Small intestine (tissue), 7 donors: ENCODE measurements at regions not wholly inside any gene's neighbourhood (a gene's known extent, or its start where the extent isn't known, plus 50 kb on each side); places are given as distances from the start of the nearest gene placed in this dataset.

Source experiments
- DNase-seq, 2 donors: peaks; one replicate each; pipeline versions ENCODE4 v3.0.0 to v3.0.0-alpha.2; 2013
- FAIRE-seq: peaks from 2 replicates; lab custom pipeline; 2012; peaks lifted over from hg19 to GRCh38; lab: Jason Lieb, UNC
- H3K27ac ChIP-seq, 3 donors: one replicate each; pipeline ENCODE4 v1.5.1; 2013; ENCODE audit warnings: low read length in 2 of 3, mild to moderate bottlenecking in 2 of 3, control low read depth in 1 of 3, inconsistent platforms in 1 of 3, low read depth in 1 of 3, moderate library complexity in 1 of 3
- H3K27me3 ChIP-seq, 3 donors: one replicate each; pipeline ENCODE4 v1.6.1; 2013; ENCODE audit warnings: low read length in 3 of 3, inconsistent platforms in 1 of 3; ENCODE audit not compliant: control insufficient read depth in 3 of 3, insufficient read depth in 3 of 3
- H3K36me3 ChIP-seq, 3 donors: one replicate each; pipeline ENCODE4 v1.6.1; 2013; ENCODE audit warnings: low read length in 3 of 3, inconsistent platforms in 1 of 3, low read depth in 1 of 3, mild to moderate bottlenecking in 1 of 3, moderate library complexity in 1 of 3; ENCODE audit not compliant: control insufficient read depth in 3 of 3, insufficient read depth in 2 of 3
- H3K4me1 ChIP-seq, 3 donors: one replicate each; pipeline ENCODE4 v1.6.1; 2013; ENCODE audit warnings: low read length in 2 of 3, inconsistent platforms in 1 of 3, low read depth in 1 of 3, mild to moderate bottlenecking in 1 of 3, moderate library complexity in 1 of 3; ENCODE audit not compliant: control insufficient read depth in 3 of 3, insufficient read depth in 2 of 3
- H3K4me3 ChIP-seq, 3 donors: one replicate each; pipeline ENCODE4 v1.5.1; 2013; ENCODE audit warnings: low read length in 3 of 3, control low read depth in 1 of 3, inconsistent platforms in 1 of 3, low read depth in 1 of 3, mild to moderate bottlenecking in 1 of 3, moderate library complexity in 1 of 3
- H3K9me3 ChIP-seq, 2 donors: one replicate each; pipeline ENCODE4 v1.6.1; 2013; ENCODE audit warnings: low read depth in 1 of 2, low read length in 1 of 2; ENCODE audit not compliant: control insufficient read depth in 2 of 2, insufficient read depth in 1 of 2
- WGBS, 3 donors: extraction: QIAGEN DNeasy Blood & Tissue Kit; methylation state at CpG; one replicate each; pipeline ENCODE4 v1.1.7; 2013; 5-methylcytosine and 5-hydroxymethylcytosine counted together
- donor health status: healthy with polysubstance abuse.
- donor health status: control.
- donor health status: control.
- donor health status: Bipolar disorder and iron deficiency.
- donor health status: healthy.

- WGBS, 3 donors, result 51 to 76% (median 73%) methylated on average over 3 of the region's 3 CpGs
- H3K36me3 ChIP-seq, result no peaks in the 10 kb centered on the region
- no peak overlapping the region for H3K27ac ChIP-seq
- H3K4me1 ChIP-seq, result peaks cover 0 to 7% (median 0%) of the 10 kb centered on the region in 3 donors
- H3K4me3 ChIP-seq, result no peak overlapping the region
- DNase-seq (peak in 1 of 2 donors; percentile 8), FAIRE-seq (no peak)
- peaks cover 0 to 4% of the 10 kb centered on the region in 2 donors for H3K9me3 ChIP-seq
- no peaks in the 10 kb centered on the region for H3K27me3 ChIP-seq
These were observed 1127.7 kb upstream of the LRRTM3 start for GRCh38 chr10:65798133-65798532.

DNA sequence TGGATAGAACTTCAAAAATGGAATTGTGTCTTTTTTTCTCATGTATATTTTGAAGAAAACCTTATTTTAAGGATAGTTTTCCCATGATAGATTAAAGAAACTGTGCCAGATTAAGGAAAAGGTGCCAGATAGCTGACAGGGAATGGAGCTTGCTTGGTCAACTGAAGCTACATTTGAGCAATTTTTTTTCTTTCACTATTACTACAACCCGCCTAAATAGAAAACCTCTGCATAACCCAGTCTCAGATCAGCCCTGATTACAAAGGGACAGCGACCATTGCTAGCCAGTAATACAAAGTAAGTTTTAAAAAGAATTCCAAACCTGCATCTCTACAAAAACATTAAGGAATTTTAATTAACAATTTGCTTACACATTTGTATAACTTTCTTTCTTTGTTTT is 1123.4 kb upstream of the LRRTM3 start:
- H3K27me3 ChIP-seq, result no peaks in the 10 kb centered on the region
- WGBS, 3 donors, result 68 to 88% (median 88%) methylated on average over 2 of the region's 2 CpGs
- H3K36me3 ChIP-seq, result no peaks in the 10 kb centered on the region
- H3K9me3 ChIP-seq, result no peaks in the 10 kb centered on the region
- no peaks in the 10 kb centered on the region for H3K4me1 ChIP-seq
- DNase-seq, result no peak
- no peak overlapping the region for H3K27ac ChIP-seq
- no peak overlapping the region for H3K4me3 ChIP-seq
- FAIRE-seq, result no peak

DNA sequence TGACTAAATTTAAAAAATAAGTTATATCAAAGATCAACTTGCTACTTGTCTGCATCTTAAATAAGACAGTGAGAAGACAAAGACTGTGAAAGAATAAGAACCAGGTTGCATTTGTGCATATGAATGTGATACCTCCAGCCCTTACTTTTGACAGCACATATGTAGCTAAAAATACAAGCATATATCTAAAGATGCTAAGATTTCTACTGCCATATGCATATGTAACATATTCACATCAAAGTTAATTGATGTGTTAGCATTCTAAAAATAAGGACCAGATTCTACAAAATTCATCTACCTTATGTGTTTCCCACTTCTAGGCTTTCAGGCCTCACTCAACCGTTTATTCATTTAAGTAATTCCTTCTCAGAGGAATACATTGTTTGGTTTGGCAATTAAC is 1120.3 kb upstream of the LRRTM3 start:
- WGBS, 3 donors, result 36 to 51% (median 37%) methylated on average over 1 of the region's 1 CpG
- Histone ChIP-seq H3K4me1 (no peaks in the 10 kb centered on the region), H3K4me3 (no peak overlapping the region), H3K36me3 (no peaks in the 10 kb centered on the region), H3K27ac (no peak overlapping the region), H3K9me3 (no peaks in the 10 kb centered on the region), H3K27me3 (no peaks in the 10 kb centered on the region)
- DNase-seq (no peak), FAIRE-seq (no peak)

GRCh38 chr10:65805993-65806392 is 1119.8 kb upstream of the LRRTM3 start:
- Histone ChIP-seq H3K36me3 (no peaks in the 10 kb centered on the region), H3K4me1 (no peaks in the 10 kb centered on the region), H3K27me3 (no peaks in the 10 kb centered on the region), H3K27ac (no peak overlapping the region), H3K9me3 (no peaks in the 10 kb centered on the region), H3K4me3 (no peak overlapping the region)
- FAIRE-seq (no peak), DNase-seq (no peak)
- WGBS, 3 donors, result 38 to 49% (median 46%) methylated on average over 1 of the region's 1 CpG

DNA sequence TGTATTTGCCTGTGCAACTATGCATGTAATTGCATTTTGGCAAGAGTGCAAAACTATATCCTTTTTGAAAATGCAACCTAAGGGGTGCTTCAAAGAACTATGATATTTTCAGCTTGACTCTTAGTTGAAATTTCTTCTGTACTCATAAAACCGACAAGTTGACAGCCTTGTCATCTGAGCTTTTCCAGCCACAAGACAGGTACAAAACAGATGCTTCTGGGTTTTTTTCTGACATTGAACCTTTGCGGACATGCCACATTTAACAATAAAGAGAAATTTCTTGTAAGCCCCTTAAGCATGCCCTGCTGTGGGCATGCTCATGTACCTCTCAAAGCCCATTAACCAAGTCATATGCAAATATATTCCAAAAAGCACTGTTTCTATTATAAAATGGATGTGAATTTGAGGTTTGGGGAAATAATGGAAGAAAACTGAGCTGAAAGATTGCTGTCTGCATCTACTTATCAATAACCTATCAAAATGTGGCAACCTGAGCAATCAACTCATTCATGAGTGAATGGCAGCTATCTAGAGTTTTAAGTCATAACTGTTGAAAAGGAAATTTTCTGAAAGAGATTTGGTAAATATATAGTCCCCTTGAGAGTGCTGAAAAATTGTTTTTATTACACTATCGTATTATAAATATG is 1117.0 kb upstream of the LRRTM3 start:
- 88 to 91% (median 89%) methylated on average over 3 of the region's 3 CpGs for WGBS, 3 donors
- Histone ChIP-seq H3K4me1 (no peaks in the 10 kb centered on the region), H3K36me3 (no peaks in the 10 kb centered on the region), H3K27ac (no peak overlapping the region), H3K9me3 (peaks cover 0 to 4% of the 10 kb centered on the region in 2 donors), H3K4me3 (no peak overlapping the region), H3K27me3 (no peaks in the 10 kb centered on the region)
- FAIRE-seq, result no peak
- no peak for DNase-seq

DNA sequence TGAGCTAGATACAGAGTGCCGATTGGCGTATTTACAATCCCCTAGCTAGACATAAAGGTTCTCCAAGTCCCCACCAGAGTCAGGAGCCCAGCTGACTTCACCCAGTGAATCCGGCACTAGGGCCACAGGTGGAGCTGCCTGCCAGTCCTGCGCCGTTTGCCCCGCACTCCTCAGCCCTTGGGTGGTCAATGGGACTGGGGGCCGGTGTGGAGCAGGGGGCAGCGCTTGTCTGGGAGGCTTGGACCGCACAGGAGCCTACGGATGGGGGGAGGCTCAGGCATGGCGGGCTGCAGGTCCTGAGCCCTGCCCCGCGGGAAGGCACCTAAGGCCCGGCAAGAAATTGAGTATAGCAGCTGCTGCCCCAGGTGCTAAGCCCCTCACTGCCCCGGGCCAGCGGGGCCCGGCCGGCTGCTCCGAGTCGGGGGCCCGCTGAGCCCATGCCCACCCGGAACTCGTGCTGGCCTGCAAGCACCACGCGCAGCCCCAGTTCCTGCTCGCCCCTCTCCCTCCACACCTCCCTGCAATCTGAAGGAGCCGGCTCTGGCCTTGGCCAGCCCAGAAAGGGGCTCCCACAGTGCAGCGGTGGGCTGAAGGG is 1113.8 kb upstream of the LRRTM3 start:
- no peaks in the 10 kb centered on the region for H3K4me1 ChIP-seq
- FAIRE-seq (no peak), DNase-seq (no peak)
- H3K27ac ChIP-seq, result no peak overlapping the region
- peaks cover 0 to 4% of the 10 kb centered on the region in 2 donors for H3K9me3 ChIP-seq
- no peak overlapping the region for H3K4me3 ChIP-seq
- 88 to 95% (median 92%) methylated on average over 23 to 28 of the region's 28 CpGs for WGBS, 3 donors
- no peaks in the 10 kb centered on the region for H3K27me3 ChIP-seq
- H3K36me3 ChIP-seq, result no peaks in the 10 kb centered on the region

- FAIRE-seq (no peak), DNase-seq (no peak)
- no peaks in the 10 kb centered on the region for H3K36me3 ChIP-seq
- no peak overlapping the region for H3K4me3 ChIP-seq
- H3K27ac ChIP-seq, result no peak overlapping the region
- peaks cover 0 to 4% of the 10 kb centered on the region in 2 donors for H3K9me3 ChIP-seq
- no peaks in the 10 kb centered on the region for H3K4me1 ChIP-seq
- 45 to 77% (median 51%) methylated on average over 1 of the region's 1 CpG for WGBS, 3 donors
- H3K27me3 ChIP-seq, result no peaks in the 10 kb centered on the region
These were observed 1109.3 kb upstream of the LRRTM3 start for GRCh38 chr10:65816536-65816935.

GRCh38 chr10:65818990-65819389 is 1106.8 kb upstream of the LRRTM3 start:
- Histone ChIP-seq H3K27ac (no peak overlapping the region), H3K4me3 (no peak overlapping the region), H3K27me3 (no peaks in the 10 kb centered on the region), H3K9me3 (peaks cover 0 to 3% of the 10 kb centered on the region in 2 donors), H3K36me3 (no peaks in the 10 kb centered on the region), H3K4me1 (no peaks in the 10 kb centered on the region)
- 69 to 76% (median 73%) methylated on average over 3 of the region's 3 CpGs for WGBS, 3 donors
- FAIRE-seq (no peak), DNase-seq (no peak)
